Nephron progenitor cell (in vitro differentiated cells): ENCODE measurements at regions not wholly inside any gene's neighbourhood (a gene's known extent, or its start where the extent isn't known, plus 50 kb on each side); places are given as distances from the start of the nearest gene placed in this dataset.

Experiments
- DNase-seq: peaks from one replicate; pipeline ENCODE4 v3.0.0; 2021
- H3K27ac Mint-ChIP-seq: 2 replicates; pipeline ENCODE4 v1.8.0; 2021; ENCODE audit warnings: mild to moderate bottlenecking, moderate library complexity, mixed read lengths
- H3K27me3 Mint-ChIP-seq: 2 replicates; pipeline ENCODE4 v1.8.0; 2021; ENCODE audit warnings: mild to moderate bottlenecking, low read depth, mixed read lengths; ENCODE audit not compliant: poor library complexity
- H3K36me3 Mint-ChIP-seq: 2 replicates; pipeline ENCODE4 v1.8.0; 2021; ENCODE audit warnings: low read depth, mixed read lengths
- H3K4me1 Mint-ChIP-seq: 2 replicates; pipeline ENCODE4 v1.8.0; 2021; ENCODE audit warnings: mixed read lengths
- H3K4me3 Mint-ChIP-seq: 2 replicates; pipeline ENCODE4 v1.8.0; 2021; ENCODE audit warnings: mild to moderate bottlenecking, moderate library complexity, mixed read lengths
- H3K9me3 Mint-ChIP-seq: 2 replicates; pipeline ENCODE4 v1.8.0; 2021; ENCODE audit warnings: mild to moderate bottlenecking, moderate library complexity, mixed read lengths
- CTCF ChIP-seq: fragments of 200-600 bp; sonication (generic); IDR thresholded peaks from 2 replicates; pipeline ENCODE4 v1.5.0; 2021; ENCODE audit warnings: antibody characterized with exemption

- DNase-seq = no peak
- H3K27me3 Mint-ChIP-seq = peaks cover 24% of the 10 kb centered on the region
- no peak overlapping the region for H3K27ac Mint-ChIP-seq
- no peak for TF ChIP-seq CTCF
- no peaks in the 10 kb centered on the region for H3K9me3 Mint-ChIP-seq
- H3K4me1 Mint-ChIP-seq = peaks cover 16% of the 10 kb centered on the region
- H3K36me3 Mint-ChIP-seq = no peaks in the 10 kb centered on the region
- no peak overlapping the region for H3K4me3 Mint-ChIP-seq
These were observed 93.5 kb downstream of the C1orf94 start for GRCh38 chr1:34270181-34270580.

- Mint-ChIP-seq H3K27ac (no peak overlapping the region), H3K4me1 (no peaks in the 10 kb centered on the region), H3K4me3 (no peak overlapping the region), H3K9me3 (no peaks in the 10 kb centered on the region), H3K36me3 (no peaks in the 10 kb centered on the region), H3K27me3 (peaks cover 18% of the 10 kb centered on the region)
- TF ChIP-seq CTCF = no peak
- DNase-seq = no peak
These were observed 95.4 kb downstream of the C1orf94 start for GRCh38 chr1:34272152-34272551.

GRCh38 chr1:34275150-34275549 lies 98.4 kb downstream of the C1orf94 start:
- no peak for DNase-seq
- H3K4me3 Mint-ChIP-seq = no peak overlapping the region
- H3K9me3 Mint-ChIP-seq = no peaks in the 10 kb centered on the region
- H3K4me1 Mint-ChIP-seq = no peaks in the 10 kb centered on the region
- peaks cover 21% of the 10 kb centered on the region for H3K27me3 Mint-ChIP-seq
- H3K27ac Mint-ChIP-seq = no peak overlapping the region
- no peak for TF ChIP-seq CTCF
- no peaks in the 10 kb centered on the region for H3K36me3 Mint-ChIP-seq

GRCh38 chr1:34276606-34277005 lies 99.9 kb downstream of the C1orf94 start:
- no peaks in the 10 kb centered on the region for H3K9me3 Mint-ChIP-seq
- H3K27me3 Mint-ChIP-seq = peaks cover 21% of the 10 kb centered on the region
- H3K27ac Mint-ChIP-seq = no peak overlapping the region
- DNase-seq = no peak
- TF ChIP-seq CTCF = no peak
- H3K36me3 Mint-ChIP-seq = no peaks in the 10 kb centered on the region
- H3K4me1 Mint-ChIP-seq = no peaks in the 10 kb centered on the region
- H3K4me3 Mint-ChIP-seq = no peak overlapping the region

GRCh38 chr1:34277150-34277549 lies 100.4 kb downstream of the C1orf94 start:
- Mint-ChIP-seq H3K36me3 (no peaks in the 10 kb centered on the region), H3K4me3 (no peak overlapping the region), H3K27me3 (peaks cover 20% of the 10 kb centered on the region), H3K27ac (no peak overlapping the region), H3K9me3 (no peaks in the 10 kb centered on the region), H3K4me1 (no peaks in the 10 kb centered on the region)
- TF ChIP-seq CTCF = no peak
- DNase-seq = no peak

- DNase-seq = no peak
- H3K9me3 Mint-ChIP-seq = no peaks in the 10 kb centered on the region
- no peak overlapping the region for H3K4me3 Mint-ChIP-seq
- no peaks in the 10 kb centered on the region for H3K4me1 Mint-ChIP-seq
- TF ChIP-seq CTCF = no peak
- H3K36me3 Mint-ChIP-seq = no peaks in the 10 kb centered on the region
- no peak overlapping the region for H3K27ac Mint-ChIP-seq
- peaks cover 18% of the 10 kb centered on the region for H3K27me3 Mint-ChIP-seq
These were observed 101.5 kb downstream of the C1orf94 start for GRCh38 chr1:34278211-34278610.
